Astrocyte (in vitro differentiated cells and primary cell): ENCODE measurements at regions not wholly inside any gene's neighbourhood (a gene's known extent, or its start where the extent isn't known, plus 50 kb on each side); places are given as distances from the start of the nearest gene placed in this dataset.

Experiments
- EZH2 ChIP-seq: IDR thresholded peaks from 2 replicates; pipeline ENCODE4 v1.6.1; 2012; ENCODE audit warnings: mild to moderate bottlenecking, low read length, inconsistent platforms; ENCODE audit not compliant: insufficient read depth
- TF ChIP-seq, protein P1 (sequence below): IDR thresholded peaks from 2 replicates; pipeline ENCODE4 v1.5.1; 2011; ENCODE audit warnings: low read depth, mild to moderate bottlenecking, inconsistent platforms, low read length, moderate library complexity; ENCODE audit not compliant: insufficient read depth

DNA sequence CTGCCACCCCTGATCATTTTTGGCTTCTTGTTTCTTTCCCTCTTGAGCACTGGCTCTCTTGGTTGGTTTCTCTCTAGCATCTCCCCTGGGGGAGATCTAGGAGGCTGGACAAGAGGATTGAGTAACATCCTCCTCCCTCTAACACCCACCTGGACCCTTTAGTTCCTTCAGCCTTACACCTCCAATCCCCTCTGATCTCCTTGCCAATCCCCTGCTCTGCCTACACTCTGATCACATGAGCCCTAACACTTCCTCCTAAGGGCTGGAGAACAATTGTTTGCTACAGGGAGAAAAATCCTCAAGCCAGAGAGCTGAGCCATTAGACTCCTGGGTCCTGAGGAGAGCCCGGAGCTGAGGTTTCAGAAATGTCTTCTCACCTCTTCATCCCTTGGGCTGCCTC, 65.9 kb upstream of the ADGRL1 start:
- TF ChIP-seq, protein P1, sequence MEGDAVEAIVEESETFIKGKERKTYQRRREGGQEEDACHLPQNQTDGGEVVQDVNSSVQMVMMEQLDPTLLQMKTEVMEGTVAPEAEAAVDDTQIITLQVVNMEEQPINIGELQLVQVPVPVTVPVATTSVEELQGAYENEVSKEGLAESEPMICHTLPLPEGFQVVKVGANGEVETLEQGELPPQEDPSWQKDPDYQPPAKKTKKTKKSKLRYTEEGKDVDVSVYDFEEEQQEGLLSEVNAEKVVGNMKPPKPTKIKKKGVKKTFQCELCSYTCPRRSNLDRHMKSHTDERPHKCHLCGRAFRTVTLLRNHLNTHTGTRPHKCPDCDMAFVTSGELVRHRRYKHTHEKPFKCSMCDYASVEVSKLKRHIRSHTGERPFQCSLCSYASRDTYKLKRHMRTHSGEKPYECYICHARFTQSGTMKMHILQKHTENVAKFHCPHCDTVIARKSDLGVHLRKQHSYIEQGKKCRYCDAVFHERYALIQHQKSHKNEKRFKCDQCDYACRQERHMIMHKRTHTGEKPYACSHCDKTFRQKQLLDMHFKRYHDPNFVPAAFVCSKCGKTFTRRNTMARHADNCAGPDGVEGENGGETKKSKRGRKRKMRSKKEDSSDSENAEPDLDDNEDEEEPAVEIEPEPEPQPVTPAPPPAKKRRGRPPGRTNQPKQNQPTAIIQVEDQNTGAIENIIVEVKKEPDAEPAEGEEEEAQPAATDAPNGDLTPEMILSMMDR, result no peak
- no peak for TF ChIP-seq EZH2
